ENCODE measurements at regions not wholly inside any gene's neighbourhood (a gene's known extent, or its start where the extent isn't known, plus 50 kb on each side); places are given as distances from the start of the nearest gene placed in this dataset.

- TF ChIP-seq POLR2A (IDR thresholded peaks at IDR 0.05) = no peak
- TF ChIP-seq CTCF (IDR thresholded peaks at IDR 0.05 in 8 of 11, conservative IDR thresholded peaks at IDR 0.05 in 3 of 11) = no peak
- TF ChIP-seq POLR2AphosphoS5 (IDR thresholded peaks at IDR 0.05) = no peak
- peaks cover 0 to 12% (median 0%) of the 10 kb centered on the region in 6 donors for H3K4me1 ChIP-seq
- no peaks in the 10 kb centered on the region for H3K27me3 ChIP-seq (replicated peaks in 1 of 7)
- no peak overlapping the region for H3K4me3 ChIP-seq
- H3K9me3 ChIP-seq = no peaks in the 10 kb centered on the region
- 53 to 75% (median 61%) methylated on average over 4 of the region's 4 CpGs for WGBS, 5 donors
- no peaks in the 10 kb centered on the region for H3K36me3 ChIP-seq
- intact Hi-C loops (cut with DNase I; ENCODE audit: low total_unique reads) = no loop called here
- no peak overlapping the region for H3K27ac ChIP-seq
- no peak for DNase-seq
These were observed 311.4 kb upstream of the GOT2 start for GRCh38 chr16:59045501-59045900.

GRCh38 chr16:59044616-59045015 is 310.5 kb upstream of the GOT2 start:
- no peak for TF ChIP-seq CTCF (IDR thresholded peaks at IDR 0.05 in 8 of 11, conservative IDR thresholded peaks at IDR 0.05 in 3 of 11)
- no peak for TF ChIP-seq POLR2AphosphoS5 (IDR thresholded peaks at IDR 0.05)
- H3K27me3 ChIP-seq (replicated peaks in 1 of 7) = no peaks in the 10 kb centered on the region
- H3K4me3 ChIP-seq = no peak overlapping the region
- H3K27ac ChIP-seq = no peak overlapping the region
- intact Hi-C loops (cut with DNase I; ENCODE audit: low total_unique reads) = no loop called here
- H3K36me3 ChIP-seq = no peaks in the 10 kb centered on the region
- H3K9me3 ChIP-seq = no peaks in the 10 kb centered on the region
- DNase-seq = no peak
- peaks cover 0 to 12% (median 0%) of the 10 kb centered on the region in 6 donors for H3K4me1 ChIP-seq

- WGBS, 5 donors = 21 to 49% (median 43%) methylated on average over 2 of the region's 2 CpGs
- no peak for TF ChIP-seq POLR2A (IDR thresholded peaks at IDR 0.05)
- no peak for TF ChIP-seq CTCF (IDR thresholded peaks at IDR 0.05 in 8 of 11, conservative IDR thresholded peaks at IDR 0.05 in 3 of 11)
- TF ChIP-seq POLR2AphosphoS5 (IDR thresholded peaks at IDR 0.05) = no peak
These were observed 308.2 kb upstream of the GOT2 start for GRCh38 chr16:59042301-59042700.

GRCh38 chr16:59039066-59039720 is 305.1 kb upstream of the GOT2 start:
- 37 to 49% (median 39%) methylated on average over 3 of the region's 3 CpGs for WGBS, 5 donors

More at GRCh38 chr16:59042301-59042700, 308.2 kb upstream of the GOT2 start:
- H3K36me3 ChIP-seq = no peaks in the 10 kb centered on the region
- no peak overlapping the region for H3K27ac ChIP-seq
- intact Hi-C loops (cut with DNase I; ENCODE audit: low total_unique reads) = no loop called here
- no peak for DNase-seq
- no peaks in the 10 kb centered on the region for H3K9me3 ChIP-seq
- no peak overlapping the region for H3K4me3 ChIP-seq
- peaks cover 0 to 19% (median 2%) of the 10 kb centered on the region in 6 donors for H3K4me1 ChIP-seq
- no peaks in the 10 kb centered on the region for H3K27me3 ChIP-seq (replicated peaks in 1 of 7)

More at GRCh38 chr16:59039066-59039720, 305.1 kb upstream of the GOT2 start:
- no peak for DNase-seq
- Histone ChIP-seq H3K27ac (peak overlapping the region in 3 of 8 donors; percentile 22 to 60 (median 55)), H3K4me1 (peaks cover 0 to 19% (median 2%) of the 10 kb centered on the region in 6 donors), H3K4me3 (peak overlapping the region in 1 of 8 donors; percentile 9), H3K27me3 (replicated peaks in 1 of 7) (no peaks in the 10 kb centered on the region), H3K36me3 (no peaks in the 10 kb centered on the region), H3K9me3 (peaks cover 0 to 17% (median 3%) of the 10 kb centered on the region in 8 donors)
- intact Hi-C loops (cut with DNase I; ENCODE audit: low total_unique reads) = no loop called here
- TF ChIP-seq POLR2A (IDR thresholded peaks at IDR 0.05) (no peak), CTCF (IDR thresholded peaks at IDR 0.05 in 8 of 11, conservative IDR thresholded peaks at IDR 0.05 in 3 of 11) (no peak), POLR2AphosphoS5 (IDR thresholded peaks at IDR 0.05) (no peak)
